HG03575 (cell line): ENCODE measurements at regions not wholly inside any gene's neighbourhood (a gene's known extent, or its start where the extent isn't known, plus 50 kb on each side); places are given as distances from the start of the nearest gene placed in this dataset.
"Not testable (repeated sequence)": the region's sequence is repeated elsewhere in the genome, so short reads cannot be mapped to it uniquely, and the experiment has no call there.

Experiments
- ATAC-seq: cut with Tn5 transposase; IDR thresholded peaks from one replicate; pipeline ENCODE4 v1.9.1; 2021; ENCODE audit not compliant: unreplicated experiment, insufficient number of reproducible peaks, low FRiP score; ENCODE audit errors: extremely low read depth

DNA sequence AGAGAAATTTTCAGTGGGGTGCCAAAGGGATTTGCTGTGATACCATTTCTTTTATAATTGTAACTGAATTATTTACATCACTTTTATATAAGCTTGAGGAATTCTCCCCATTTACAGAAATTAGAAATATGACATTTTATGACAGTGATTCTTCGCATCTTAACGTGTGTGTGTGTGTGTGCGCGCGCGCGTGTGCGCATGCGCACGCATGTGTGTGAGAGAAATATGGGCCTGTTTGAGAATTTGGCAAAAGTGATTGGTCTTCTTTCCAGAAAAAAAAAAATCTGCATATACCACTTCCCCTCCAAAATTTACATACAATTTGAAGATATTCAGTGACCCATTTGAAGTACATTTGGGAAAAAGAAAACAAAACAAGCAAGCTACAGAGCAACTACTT is 190.7 kb upstream of the PDE4D start:
- ATAC-seq = no peak

- ATAC-seq = no peak
These were observed 183.8 kb upstream of the PDE4D start for GRCh38 chr5:60077292-60077691.

DNA sequence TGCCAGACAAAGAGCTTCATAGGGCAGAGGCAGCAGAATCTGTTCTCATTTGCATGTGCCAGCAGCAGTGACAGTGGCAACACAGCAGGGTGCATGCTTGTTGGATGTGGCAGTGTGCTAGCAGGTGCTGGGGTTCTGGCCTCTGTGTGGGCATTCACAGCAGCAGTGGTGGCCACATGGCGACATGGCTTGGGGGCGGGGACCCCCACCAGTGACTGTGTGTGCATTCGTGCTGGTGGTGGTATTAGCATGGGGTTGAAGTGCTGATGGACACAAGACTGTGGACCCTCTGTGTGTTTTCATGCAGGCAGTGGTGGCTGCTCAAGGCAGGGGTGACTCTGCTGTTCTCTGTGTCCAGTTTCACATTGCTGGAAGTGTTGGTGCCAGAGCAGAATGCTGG is 183.2 kb upstream of the PDE4D start:
- no peak for ATAC-seq

DNA sequence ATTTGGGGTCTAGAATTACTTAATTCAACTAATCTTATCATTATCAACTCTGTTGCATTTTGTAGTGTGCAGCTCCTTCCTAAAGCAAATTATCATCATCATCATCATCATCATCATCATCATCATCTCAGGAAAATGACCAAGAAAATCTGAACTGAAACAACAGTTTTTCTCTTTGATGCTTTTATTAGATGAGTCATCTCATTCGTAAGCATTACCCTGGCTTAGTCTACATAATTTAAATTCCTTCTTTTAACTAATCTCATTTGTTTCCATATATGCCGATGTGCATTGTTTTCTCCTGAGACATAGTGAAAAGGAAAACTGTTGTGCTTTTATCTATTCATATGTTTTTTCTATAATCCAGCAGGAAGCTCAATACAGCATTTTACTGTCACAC is 173.0 kb upstream of the PDE4D start:
- no peak for ATAC-seq

DNA sequence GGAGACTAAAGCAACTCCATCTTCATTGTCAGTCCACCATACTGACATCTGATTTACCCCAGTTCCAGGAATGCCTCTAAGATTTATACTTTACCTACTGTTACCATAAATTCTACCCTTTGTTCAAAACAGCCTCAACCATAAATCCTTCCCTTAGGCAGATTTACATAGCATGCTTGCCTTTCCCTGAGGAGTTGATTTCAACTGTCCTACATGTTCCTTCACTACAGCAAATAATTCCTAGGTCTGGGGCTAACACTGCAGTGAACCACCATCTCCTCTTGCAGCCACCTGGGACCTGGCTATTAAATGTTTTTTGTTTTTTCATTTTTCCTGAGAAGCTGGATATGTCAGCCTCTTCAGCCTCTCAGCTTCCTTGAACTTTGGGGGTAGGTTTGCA is 166.9 kb upstream of the PDE4D start:
- ATAC-seq = no peak

DNA sequence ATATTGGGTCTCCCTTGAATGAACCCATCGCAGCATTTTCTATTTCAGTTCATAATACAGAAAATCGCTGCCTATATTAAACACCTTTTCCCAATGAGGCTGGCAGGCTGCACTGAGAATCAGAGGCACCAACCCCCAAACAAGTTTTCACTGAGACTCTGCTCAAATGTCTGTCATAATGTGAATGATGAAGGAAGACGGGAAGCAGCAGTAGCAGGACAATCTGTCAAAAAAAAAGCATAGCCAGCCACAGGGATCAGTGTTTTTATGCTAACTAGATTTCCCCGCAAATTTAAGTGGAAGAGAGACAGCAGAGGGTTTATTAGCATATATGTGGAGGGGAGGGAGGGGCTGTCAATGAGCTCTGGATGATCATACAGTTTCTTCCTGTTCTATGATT is 162.7 kb upstream of the PDE4D start:
- no peak for ATAC-seq

- no peak for ATAC-seq
These were observed 161.6 kb upstream of the PDE4D start for GRCh38 chr5:60055168-60055567.

- not testable (repeated sequence) for ATAC-seq
These were observed 148.6 kb upstream of the PDE4D start for GRCh38 chr5:60041996-60042664.

DNA sequence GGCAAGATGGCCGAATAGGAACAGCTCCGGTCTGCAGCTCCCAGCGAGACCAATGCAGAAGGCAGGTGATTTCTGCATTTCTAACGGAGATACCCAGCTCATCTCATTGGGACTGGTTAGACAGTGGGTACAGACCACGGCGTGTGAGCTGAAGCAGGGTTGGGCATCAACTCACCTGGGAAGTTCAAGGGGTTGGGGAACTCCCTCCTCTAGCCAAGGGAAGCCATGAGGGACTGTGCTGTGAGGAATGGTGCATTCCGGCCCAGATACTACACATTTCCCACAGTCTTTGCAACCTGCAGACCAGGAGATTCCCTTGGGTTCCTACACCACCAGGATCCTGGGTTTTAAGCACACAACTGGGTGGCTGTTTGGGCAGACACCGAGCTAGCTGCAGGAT is 148.0 kb upstream of the PDE4D start:
- ATAC-seq = not testable (repeated sequence)

GRCh38 chr5:60036192-60036938 is 142.8 kb upstream of the PDE4D start:
- ATAC-seq = no peak

- no peak for ATAC-seq
These were observed 132.6 kb upstream of the PDE4D start for GRCh38 chr5:60026161-60026560.

- no peak for ATAC-seq
These were observed 130.6 kb upstream of the PDE4D start for GRCh38 chr5:60024104-60024503.

DNA sequence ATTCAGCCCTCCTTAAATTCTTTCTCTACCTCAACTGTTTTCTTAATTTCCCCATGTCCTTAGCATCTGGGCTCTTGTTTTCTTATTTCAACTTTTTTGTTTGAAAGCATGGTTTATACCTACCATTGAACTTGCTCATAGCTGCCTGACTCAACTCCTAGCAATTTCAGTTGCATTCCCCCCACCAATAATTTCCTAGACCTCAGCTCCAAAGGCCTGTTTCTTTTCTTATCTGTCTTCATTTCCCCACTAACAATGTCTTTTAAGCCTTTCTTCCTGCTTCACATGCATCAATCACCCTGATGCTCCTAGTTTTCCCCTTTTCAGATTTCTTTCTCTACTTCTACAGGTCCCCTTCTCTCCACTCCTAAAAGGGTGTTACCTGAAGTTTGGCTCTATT is 129.7 kb upstream of the PDE4D start:
- no peak for ATAC-seq

- no peak for ATAC-seq
These were observed 126.9 kb upstream of the PDE4D start for GRCh38 chr5:60020457-60020856.

DNA sequence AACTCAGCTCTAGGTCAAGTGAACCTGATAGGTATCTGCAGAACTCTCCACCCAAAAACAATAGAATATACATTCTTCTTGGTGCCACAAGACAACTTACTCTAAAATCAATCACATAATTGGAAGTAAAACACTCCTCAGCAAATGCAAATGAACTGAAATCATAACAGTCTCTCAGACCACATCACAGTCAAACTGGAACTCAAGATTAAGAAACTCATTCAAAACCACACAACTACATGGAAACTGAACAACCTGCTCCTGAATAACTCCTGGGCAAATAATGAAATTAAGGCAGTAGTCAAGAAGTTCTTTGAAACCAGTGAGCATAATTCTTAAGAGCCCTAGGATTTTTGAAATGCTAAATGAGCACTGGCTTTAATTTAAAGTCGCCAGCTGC is 125.4 kb upstream of the PDE4D start:
- ATAC-seq = not testable (repeated sequence)

- ATAC-seq = no peak
These were observed 124.6 kb upstream of the PDE4D start for GRCh38 chr5:60018091-60018490.

GRCh38 chr5:60014331-60014730 is 120.8 kb upstream of the PDE4D start:
- ATAC-seq = no peak

DNA sequence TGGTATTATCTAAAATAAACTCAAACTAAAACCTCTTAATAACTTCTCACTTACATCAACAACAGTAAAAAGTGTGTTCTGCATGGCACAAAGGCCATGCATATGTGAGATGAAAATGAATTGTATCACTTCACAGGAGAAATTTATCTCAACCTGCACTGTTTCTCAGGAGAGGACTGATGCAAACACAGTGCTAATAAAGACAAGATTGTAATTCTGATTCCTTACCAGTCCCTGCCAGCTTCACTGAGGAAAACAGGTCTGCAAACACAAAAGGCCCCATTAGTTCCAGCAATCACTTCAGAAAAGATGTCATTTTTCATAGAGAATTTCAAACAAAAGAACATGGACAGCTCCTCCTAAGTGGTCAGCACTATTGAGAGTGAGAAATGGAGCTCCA is 117.3 kb upstream of the PDE4D start:
- no peak for ATAC-seq

GRCh38 chr5:60010328-60010727 is 116.8 kb upstream of the PDE4D start:
- no peak for ATAC-seq

GRCh38 chr5:60007729-60008128 is 114.2 kb upstream of the PDE4D start:
- no peak for ATAC-seq

DNA sequence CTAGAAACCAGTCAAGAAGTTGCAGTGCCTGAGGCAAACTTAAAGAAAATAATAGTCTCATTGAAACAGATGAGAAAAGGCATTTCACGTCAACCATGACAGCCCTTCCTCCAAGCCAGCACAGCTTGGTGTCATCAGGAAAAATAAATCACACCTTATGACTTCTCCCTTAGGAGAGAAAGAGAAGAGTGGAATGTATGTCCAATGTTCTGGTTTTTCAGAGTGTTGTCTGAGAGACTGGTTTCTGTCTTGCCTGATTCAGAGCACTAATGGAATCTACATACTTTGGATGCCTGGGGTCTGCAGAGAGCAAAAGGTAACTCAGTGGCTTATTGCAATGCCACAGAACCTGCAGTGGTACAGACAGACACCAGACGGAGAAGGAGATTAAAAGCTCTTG is 105.5 kb upstream of the PDE4D start:
- ATAC-seq = no peak
